ENCODE measurements at regions not wholly inside any gene's neighbourhood (a gene's known extent, or its start where the extent isn't known, plus 50 kb on each side); places are given as distances from the start of the nearest gene placed in this dataset.

DNA sequence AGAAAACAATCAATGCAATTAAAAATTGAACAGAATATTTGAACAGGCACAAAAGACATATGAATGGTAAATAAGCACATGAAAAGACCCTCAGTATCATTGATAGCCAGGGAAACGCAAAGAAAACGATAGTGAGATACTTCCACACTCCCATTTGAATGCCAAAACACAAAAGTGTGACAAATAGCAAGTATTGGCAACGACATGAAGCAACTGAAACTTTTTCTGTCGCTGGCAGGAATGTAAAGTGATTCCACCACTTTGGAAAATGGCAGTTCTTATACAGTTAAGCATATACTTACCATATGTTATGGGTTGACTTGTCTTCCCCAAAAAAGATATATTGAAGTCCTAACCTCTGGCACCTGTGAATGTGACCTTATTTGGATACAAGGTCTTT, 62.9 kb upstream of the NAV2 start:
- Histone ChIP-seq H3K79me1 (ENCODE audit: low read depth, low read length) (no peaks in the 10 kb centered on the region), H3K4me1 (replicated peaks in 1 of 4; ENCODE audit: control insufficient read depth in 3 of 4, insufficient read depth in 4 of 4, low read length in 3 of 4) (no peaks in the 10 kb centered on the region), H3K4me3 (ENCODE audit: extremely low read depth in 1 of 4, insufficient read depth in 2 of 4, low read depth in 3 of 4, low read length in 4 of 4) (no peak overlapping the region), H2BK15ac (ENCODE audit: low read length) (no peak overlapping the region), H2BK20ac (ENCODE audit: low read length) (no peak overlapping the region), H3K14ac (ENCODE audit: insufficient read length) (no peak overlapping the region), H3K23me2 (ENCODE audit: low read depth, low read length) (no peaks in the 10 kb centered on the region), H4K8ac (ENCODE audit: extremely low read depth, insufficient read depth, low read length) (no peak overlapping the region), H4K20me1 (replicated peaks in 1 of 2; ENCODE audit: control insufficient read depth in 1 of 2, insufficient read depth in 2 of 2, low read length in 2 of 2) (no peaks in the 10 kb centered on the region), H2AFZ (ENCODE audit: low read length) (no peak overlapping the region), H4K5ac (ENCODE audit: insufficient read length, low read depth, low read length) (no peak overlapping the region), H3K4me2 (ENCODE audit: insufficient read depth in 1 of 2, low read depth in 2 of 2, low read length in 2 of 2) (no peak overlapping the region), H3K9ac (replicated peaks in 1 of 4; ENCODE audit: extremely low read depth in 1 of 4, low read depth in 3 of 4, low read length in 3 of 4) (no peak overlapping the region), H3K36me3 (ENCODE audit: control insufficient read depth in 2 of 4, insufficient read depth in 4 of 4, low read length in 3 of 4) (no peaks in the 10 kb centered on the region), H3K9me3 (ENCODE audit: insufficient read depth in 2 of 2, low read depth in 1 of 2, low read length in 1 of 2) (no peaks in the 10 kb centered on the region), H3K23ac (ENCODE audit: insufficient read length) (no peak overlapping the region), H3K79me2 (ENCODE audit: control insufficient read depth in 1 of 2, insufficient read depth in 2 of 2, low read length in 2 of 2) (no peaks in the 10 kb centered on the region), H2BK5ac (ENCODE audit: low read depth, low read length) (no peak overlapping the region), H3K56ac (replicated peaks; ENCODE audit: insufficient read length, low read depth, low read length) (no peak overlapping the region), H4K91ac (replicated peaks; ENCODE audit: insufficient read length, low read length) (no peak overlapping the region), H2AK5ac (ENCODE audit: low read depth, low read length) (no peak overlapping the region), H3K27ac (ENCODE audit: low read depth, low read length) (no peak overlapping the region), H2BK12ac (ENCODE audit: low read depth, low read length) (no peak overlapping the region), H3K4ac (replicated peaks; ENCODE audit: insufficient read length, low read depth, low read length) (no peak overlapping the region), H3K18ac (ENCODE audit: extremely low read depth, low read length) (no peak overlapping the region), H3K27me3 (replicated peaks in 1 of 4; ENCODE audit: control insufficient read depth in 3 of 4, extremely low read depth in 1 of 4, insufficient read depth in 3 of 4, low read length in 3 of 4) (no peaks in the 10 kb centered on the region), H2BK120ac (replicated peaks; ENCODE audit: low read depth, low read length) (no peak overlapping the region)
- DNase-seq (ENCODE audit: low read depth in 1 of 2, low spot score in 2 of 2) (no peak), FAIRE-seq (no peak)
- ChIA-PET POLR2A (ENCODE audit: partially characterized antibody) (no interaction called here), CTCF (ENCODE audit: partially characterized antibody) (interaction anchor here (0.9 kb wide), 2 partner anchors 9 to 165 kb away, joined by 3 read pairs; no protein-coding TSS in a partner anchor)
- 90% methylated on average over 4 of the region's 4 CpGs; no CpG with 5 or more reads in 1 of the 2 experiments for WGBS, 2 experiments (ENCODE audit: extremely low coverage in 1 of 2, insufficient coverage in 1 of 2, insufficient read length in 1 of 2, insufficient replicate concordance in 2 of 2, low coverage in 1 of 2, low lambda C conversion rate in 2 of 2, missing lambda C conversion rate in 1 of 2)
- TF ChIP-seq, protein P1, sequence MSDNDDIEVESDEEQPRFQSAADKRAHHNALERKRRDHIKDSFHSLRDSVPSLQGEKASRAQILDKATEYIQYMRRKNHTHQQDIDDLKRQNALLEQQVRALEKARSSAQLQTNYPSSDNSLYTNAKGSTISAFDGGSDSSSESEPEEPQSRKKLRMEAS (IDR thresholded peaks at IDR 0.05) = no peak
- TF ChIP-seq TCF12 (IDR thresholded peaks at IDR 0.05; ENCODE audit: low read depth, low read length) = no peak
- no peak for TF ChIP-seq JUN (IDR thresholded peaks at IDR 0.05; ENCODE audit: low read depth, low read length)
- TF ChIP-seq TBP (IDR thresholded peaks at IDR 0.05; ENCODE audit: low read depth, low read length) = no peak
- no peak for TF ChIP-seq SP2 (IDR thresholded peaks at IDR 0.05; ENCODE audit: low read length)
- TF ChIP-seq CEBPB (IDR thresholded peaks at IDR 0.05; ENCODE audit: low read depth, low read length) = no peak
- no peak for TF ChIP-seq RBBP5 (IDR thresholded peaks at IDR 0.05; ENCODE audit: borderline replicate concordance, low read depth, low read length)
- no peak for TF ChIP-seq SAP30 (IDR thresholded peaks at IDR 0.05; ENCODE audit: insufficient read depth, insufficient replicate concordance, low read length)
- no peak for TF ChIP-seq RNF2 (IDR thresholded peaks at IDR 0.05; ENCODE audit: borderline replicate concordance, low read depth, low read length, missing control alignments, poor library complexity, severe bottlenecking)
- no peak for TF ChIP-seq FOSL1 (IDR thresholded peaks at IDR 0.05; ENCODE audit: insufficient read depth, low read depth, low read length)
- TF ChIP-seq TAF7 (optimal IDR thresholded peaks at IDR 0.05; ENCODE audit: borderline replicate concordance, low read depth, low read length) = no peak
- no peak for TF ChIP-seq EP300 (IDR thresholded peaks at IDR 0.05; ENCODE audit: borderline replicate concordance in 1 of 2, low read depth in 2 of 2, low read length in 2 of 2)
- TF ChIP-seq EGR1 (IDR thresholded peaks at IDR 0.05; ENCODE audit: borderline replicate concordance, low read depth, low read length) = no peak
- TF ChIP-seq KDM5A (IDR thresholded peaks at IDR 0.05; ENCODE audit: low read length) = no peak
